SU-DHL-6 (cell line): ENCODE measurements at regions not wholly inside any gene's neighbourhood (a gene's known extent, or its start where the extent isn't known, plus 50 kb on each side); places are given as distances from the start of the nearest gene placed in this dataset.

ENCODE experiments used
- H2AFZ ChIP-seq: fragments of 200-600 bp; sonication (generic); 2 replicates; pipeline ENCODE4 v1.6.1; 2014; ENCODE audit warnings: low read depth, mild to moderate bottlenecking, moderate library complexity, mixed read lengths, antibody characterized with exemption, low read length; ENCODE audit not compliant: severe bottlenecking
- H3F3A ChIP-seq: fragments of 200-600 bp; shearing (Covaris generic); 2 replicates; pipeline ENCODE4 v1.6.0; 2016; ENCODE audit warnings: antibody characterized with exemption, mild to moderate bottlenecking; ENCODE audit not compliant: insufficient read depth
- H3K27ac ChIP-seq: fragments of 200-600 bp; sonication (generic); 2 replicates; pipeline ENCODE4 v1.5.1; 2016; ENCODE audit warnings: low read depth, mild to moderate bottlenecking, low read length, moderate library complexity, mixed read lengths
- H3K27me3 ChIP-seq: fragments of 200-600 bp; sonication (generic), shearing (Covaris generic); 2 replicates; pipeline ENCODE4 v1.6.0; 2014; ENCODE audit warnings: mild to moderate bottlenecking, low read length
- H3K36me3 ChIP-seq: fragments of 200-600 bp; sonication (generic); 2 replicates; pipeline ENCODE4 v1.6.1; 2014; ENCODE audit warnings: mild to moderate bottlenecking, low read length, mixed read lengths
- H3K4me2 ChIP-seq: fragments of 300-600, 200-600 bp; shearing (Covaris generic), sonication (generic); 2 replicates; pipeline ENCODE4 v1.6.0; 2014; ENCODE audit warnings: low read length, low read depth, mild to moderate bottlenecking; ENCODE audit not compliant: poor library complexity, severe bottlenecking
- H3K4me3 ChIP-seq: fragments of 200-600 bp; sonication (generic); 2 replicates; pipeline ENCODE4 v1.5.1; 2014; ENCODE audit warnings: antibody characterized with exemption, low read length, mild to moderate bottlenecking, mixed read lengths; ENCODE audit not compliant: insufficient read depth, poor library complexity, severe bottlenecking
- H3K79me2 ChIP-seq: fragments of 200-600 bp; sonication (generic); 2 replicates; pipeline ENCODE4 v1.6.1; 2014; ENCODE audit warnings: mild to moderate bottlenecking, low read length, moderate library complexity; ENCODE audit not compliant: insufficient read depth
- H3K9ac ChIP-seq: fragments of 200-600 bp; sonication (generic); 2 replicates; pipeline ENCODE4 v1.7.0; 2014; ENCODE audit warnings: mild to moderate bottlenecking, low read length
- H3K9me2 ChIP-seq: fragments of 200-600 bp; sonication (generic); replicated peaks from 2 replicates; pipeline ENCODE4 v1.6.1; 2014; ENCODE audit warnings: low read length; ENCODE audit not compliant: insufficient read depth
- H3K9me3 ChIP-seq: fragments of 200-600 bp; sonication (generic); 2 replicates; pipeline ENCODE4 v1.6.1; 2014; ENCODE audit warnings: low read length, mixed read lengths; ENCODE audit not compliant: insufficient read depth
- H4K20me1 ChIP-seq: fragments of 200-600 bp; sonication (generic); 2 replicates; pipeline ENCODE4 v1.6.1; 2014; ENCODE audit warnings: low read depth, mild to moderate bottlenecking, antibody characterized with exemption, low read length, moderate library complexity, mixed read lengths
- CTCF ChIP-seq: fragments of 200-600 bp; sonication (generic); IDR thresholded peaks from one replicate; pipeline ENCODE4 v1.5.1; 2017; ENCODE audit warnings: antibody characterized with exemption, mild to moderate bottlenecking, low read length, moderate library complexity; ENCODE audit not compliant: insufficient read depth, poor library complexity, severe bottlenecking
- EZH2phosphoT487 ChIP-seq: fragments of 200-600 bp; sonication (generic), shearing (Covaris generic); conservative IDR thresholded peaks from 2 replicates; pipeline ENCODE4 v1.6.1; 2018; ENCODE audit warnings: mild to moderate bottlenecking, antibody characterized with exemption, low read length, moderate library complexity, mixed read lengths

GRCh38 chrX:69216446-69216845, 51.2 kb upstream of the PJA1 start:
- H3K27ac ChIP-seq, result no peak overlapping the region
- H3K9ac ChIP-seq, result no peak overlapping the region
- no peak overlapping the region for H2AFZ ChIP-seq
- H3K4me3 ChIP-seq, result no peak overlapping the region
- H3K9me2 ChIP-seq, result no peaks in the 10 kb centered on the region
- no peak for TF ChIP-seq CTCF
- TF ChIP-seq EZH2phosphoT487, result no peak
- no peaks in the 10 kb centered on the region for H3K79me2 ChIP-seq
- no peaks in the 10 kb centered on the region for H3K27me3 ChIP-seq
- no peaks in the 10 kb centered on the region for H3K36me3 ChIP-seq
- H3K9me3 ChIP-seq, result no peaks in the 10 kb centered on the region
- no peaks in the 10 kb centered on the region for H3F3A ChIP-seq
- no peaks in the 10 kb centered on the region for H4K20me1 ChIP-seq
- no peak overlapping the region for H3K4me2 ChIP-seq

GRCh38 chrX:69215161-69215875, 50.1 kb upstream of the PJA1 start:
- H3K27me3 ChIP-seq, result no peaks in the 10 kb centered on the region
- H3K9me3 ChIP-seq, result no peaks in the 10 kb centered on the region

More at GRCh38 chrX:69215161-69215875, 50.1 kb upstream of the PJA1 start:
- Histone ChIP-seq H4K20me1 (no peaks in the 10 kb centered on the region), H3F3A (no peaks in the 10 kb centered on the region), H2AFZ (no peak overlapping the region), H3K27ac (no peak overlapping the region), H3K36me3 (no peaks in the 10 kb centered on the region), H3K79me2 (no peaks in the 10 kb centered on the region), H3K4me3 (no peak overlapping the region), H3K9me2 (no peaks in the 10 kb centered on the region), H3K4me2 (no peak overlapping the region), H3K9ac (no peak overlapping the region)
- TF ChIP-seq CTCF (no peak), EZH2phosphoT487 (no peak)
